OCI-LY1 (cell line): ENCODE measurements at regions not wholly inside any gene's neighbourhood (a gene's known extent, or its start where the extent isn't known, plus 50 kb on each side); places are given as distances from the start of the nearest gene placed in this dataset.
"Not testable (repeated sequence)": the region's sequence is repeated elsewhere in the genome, so short reads cannot be mapped to it uniquely, and the experiment has no call there.

Experiments
- H2AFZ ChIP-seq: fragments of 200-600 bp; sonication (generic), shearing (Covaris generic); 2 replicates; pipeline ENCODE4 v1.6.0; 2014; ENCODE audit warnings: antibody characterized with exemption, mild to moderate bottlenecking, low read length
- H3F3A ChIP-seq: fragments of 200-600 bp; sonication (generic), shearing (Covaris generic); 2 replicates; pipeline ENCODE4 v1.6.0; 2014; ENCODE audit warnings: mild to moderate bottlenecking, antibody characterized with exemption, low read length, moderate library complexity; ENCODE audit not compliant: insufficient read depth
- H3K27ac ChIP-seq: fragments of 200-600 bp; sonication (generic); 2 replicates; pipeline ENCODE4 v1.5.1; 2014; ENCODE audit warnings: low read length, mixed run types, mild to moderate bottlenecking, low read depth; ENCODE audit not compliant: poor library complexity, severe bottlenecking
- H3K27me3 ChIP-seq: fragments of 200-600 bp; sonication (generic); 2 replicates; pipeline ENCODE4 v1.6.0; 2014; ENCODE audit warnings: antibody characterized with exemption, mild to moderate bottlenecking, low read length, moderate library complexity; ENCODE audit not compliant: insufficient read depth
- H3K36me3 ChIP-seq: fragments of 200-600 bp; sonication (generic); 2 replicates; pipeline ENCODE4 v1.6.1; 2014; ENCODE audit warnings: mild to moderate bottlenecking, antibody characterized with exemption, low read length, moderate library complexity, mixed read lengths; ENCODE audit not compliant: insufficient read depth
- H3K4me1 ChIP-seq: fragments of 200-600 bp; sonication (generic); 2 replicates; pipeline ENCODE4 v1.5.1; 2014; ENCODE audit warnings: mild to moderate bottlenecking, low read length, moderate library complexity; ENCODE audit not compliant: insufficient read depth, severe bottlenecking
- H3K4me2 ChIP-seq: fragments of 200-600 bp; sonication (generic), shearing (Covaris generic); 2 replicates; pipeline ENCODE4 v1.6.1; 2014; ENCODE audit warnings: low read length
- H3K4me3 ChIP-seq: fragments of 200-600 bp; sonication (generic); 2 replicates; pipeline ENCODE4 v1.5.1; 2014; ENCODE audit warnings: low read length, low read depth, mild to moderate bottlenecking, mixed read lengths; ENCODE audit not compliant: poor library complexity, severe bottlenecking
- H3K79me2 ChIP-seq: fragments of 200-600 bp; shearing (Covaris generic); 2 replicates; pipeline ENCODE4 v1.6.1; 2016; ENCODE audit warnings: mixed run types, low read length, mixed read lengths; ENCODE audit not compliant: insufficient read depth
- H3K9ac ChIP-seq: fragments of 200-600 bp; sonication (generic), shearing (Covaris generic); 2 replicates; pipeline ENCODE4 v1.6.1; 2014; ENCODE audit warnings: mild to moderate bottlenecking, low read length, mixed read lengths
- H3K9me2 ChIP-seq: fragments of 200-600 bp; sonication (generic), shearing (Covaris generic); 2 replicates; pipeline ENCODE4 v1.6.1; 2014; ENCODE audit warnings: low read depth, mild to moderate bottlenecking, low read length, mixed read lengths
- H3K9me3 ChIP-seq: fragments of 200-600 bp; shearing (Covaris generic); 2 replicates; pipeline ENCODE4 v1.6.1; 2014; ENCODE audit warnings: low read length, mixed read lengths
- H4K20me1 ChIP-seq: fragments of 200-600 bp; sonication (generic), shearing (Covaris generic); 2 replicates; pipeline ENCODE4 v1.6.0; 2016; ENCODE audit warnings: mild to moderate bottlenecking, low read length; ENCODE audit not compliant: insufficient read depth
- CTCF ChIP-seq: fragments of 200-600 bp; sonication (generic), shearing (Covaris generic); IDR thresholded peaks from 2 replicates; pipeline ENCODE4 v1.5.1; 2017; ENCODE audit warnings: mild to moderate bottlenecking, antibody characterized with exemption, low read length, moderate library complexity, mixed read lengths
- EZH2 ChIP-seq: fragments of 200-600 bp; sonication (generic), shearing (Covaris generic); IDR thresholded peaks from 2 replicates; pipeline ENCODE4 v1.8.0; 2017; ENCODE audit warnings: borderline replicate concordance, mixed run types, mild to moderate bottlenecking, antibody characterized with exemption, low read length, moderate library complexity, mixed read lengths

- Histone ChIP-seq H3K36me3 (no peaks in the 10 kb centered on the region), H3K9me3 (no peaks in the 10 kb centered on the region), H3K27ac (no peak overlapping the region), H3K4me2 (no peak overlapping the region), H4K20me1 (no peaks in the 10 kb centered on the region), H3K4me3 (no peak overlapping the region), H3F3A (no peaks in the 10 kb centered on the region), H3K9me2 (no peaks in the 10 kb centered on the region), H3K9ac (no peak overlapping the region), H2AFZ (no peak overlapping the region), H3K27me3 (no peaks in the 10 kb centered on the region), H3K79me2 (no peaks in the 10 kb centered on the region), H3K4me1 (no peaks in the 10 kb centered on the region)
- TF ChIP-seq CTCF (no peak), EZH2 (no peak)
Measured at GRCh38 chr9:106486685-106487084, 376.3 kb upstream of the ZNF462 start.

DNA sequence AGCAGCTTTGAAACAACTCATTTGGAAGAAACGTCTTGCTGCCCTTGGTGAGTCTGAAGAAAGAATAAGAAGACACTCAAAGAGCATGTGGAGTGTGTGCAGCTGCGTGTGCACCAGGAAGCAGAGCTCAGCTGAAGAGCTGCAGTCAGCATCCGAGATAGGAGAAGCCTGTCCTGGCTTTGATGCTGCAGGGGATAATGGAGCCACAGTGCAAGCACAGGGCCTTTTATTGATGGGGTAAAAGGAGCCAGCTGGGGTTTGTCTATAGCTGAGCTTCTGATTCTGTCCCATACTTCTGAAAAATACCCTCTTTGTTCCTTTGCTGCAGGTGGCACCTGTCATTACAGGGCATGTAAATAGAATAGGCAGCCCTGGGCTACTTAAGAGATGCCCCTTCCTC, 375.7 kb upstream of the ZNF462 start:
- H3K9ac ChIP-seq, result no peak overlapping the region
- TF ChIP-seq EZH2 (no peak), CTCF (no peak)
- no peaks in the 10 kb centered on the region for H3K9me2 ChIP-seq

DNA sequence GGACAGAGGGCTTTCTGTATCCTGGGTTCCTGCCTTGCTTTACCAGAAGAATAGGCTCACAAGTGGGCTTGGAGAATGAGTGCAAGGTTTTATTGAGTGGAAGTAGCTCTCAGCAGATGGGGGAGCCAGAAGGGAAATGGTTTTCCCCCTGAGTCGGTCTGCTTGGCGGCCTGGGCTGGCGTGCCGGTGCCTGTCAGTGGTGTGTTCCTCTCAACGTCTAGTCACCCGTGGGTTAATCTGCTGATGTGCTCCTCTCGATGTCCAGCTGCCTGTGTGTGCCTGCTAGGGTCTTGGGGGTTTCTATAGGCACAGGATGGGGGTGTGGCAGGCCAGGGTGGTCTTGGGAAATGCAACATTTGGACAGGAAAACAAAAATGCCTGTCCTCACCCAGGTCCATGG, 370.8 kb upstream of the ZNF462 start:
- not testable (repeated sequence) for H3F3A ChIP-seq, H4K20me1 ChIP-seq, H3K4me2 ChIP-seq

More for the DNA sequence above, 375.7 kb upstream of the ZNF462 start:
- Histone ChIP-seq H4K20me1 (no peaks in the 10 kb centered on the region), H3K27me3 (no peaks in the 10 kb centered on the region), H3K4me1 (no peaks in the 10 kb centered on the region), H2AFZ (no peak overlapping the region), H3K36me3 (no peaks in the 10 kb centered on the region), H3K4me3 (no peak overlapping the region), H3K9me3 (no peaks in the 10 kb centered on the region), H3K79me2 (no peaks in the 10 kb centered on the region), H3K4me2 (no peak overlapping the region), H3F3A (no peaks in the 10 kb centered on the region), H3K27ac (no peak overlapping the region)

GRCh38 chr9:106500171-106500570, 362.8 kb upstream of the ZNF462 start:
- Histone ChIP-seq H3K36me3 (no peaks in the 10 kb centered on the region), H3K4me2 (no peak overlapping the region), H3K4me3 (no peak overlapping the region), H2AFZ (no peak overlapping the region), H3K9me2 (no peaks in the 10 kb centered on the region), H4K20me1 (no peaks in the 10 kb centered on the region), H3K79me2 (no peaks in the 10 kb centered on the region), H3K9ac (no peak overlapping the region), H3F3A (no peaks in the 10 kb centered on the region), H3K27me3 (no peaks in the 10 kb centered on the region), H3K9me3 (no peaks in the 10 kb centered on the region), H3K4me1 (no peaks in the 10 kb centered on the region), H3K27ac (no peak overlapping the region)
- TF ChIP-seq CTCF, result no peak
- TF ChIP-seq EZH2, result no peak

More for the DNA sequence above, 370.8 kb upstream of the ZNF462 start:
- H3K9me2 ChIP-seq, H3K79me2 ChIP-seq, H3K27me3 ChIP-seq, H2AFZ ChIP-seq, H3K4me1 ChIP-seq, H3K27ac ChIP-seq, H3K9ac ChIP-seq, H3K4me3 ChIP-seq, H3K36me3 ChIP-seq, H3K9me3 ChIP-seq: not testable (repeated sequence)

- not testable (repeated sequence) for H3K9ac ChIP-seq, H3K4me1 ChIP-seq, H3K9me3 ChIP-seq, H3K4me3 ChIP-seq, H3K36me3 ChIP-seq, H4K20me1 ChIP-seq, H3K4me2 ChIP-seq, H3K79me2 ChIP-seq, H2AFZ ChIP-seq, H3K27ac ChIP-seq, H3F3A ChIP-seq, H3K9me2 ChIP-seq, H3K27me3 ChIP-seq
Measured at GRCh38 chr9:106501210-106501609, 361.8 kb upstream of the ZNF462 start.
